PFSK-1 (cell line): ENCODE measurements at regions not wholly inside any gene's neighbourhood (a gene's known extent, or its start where the extent isn't known, plus 50 kb on each side); places are given as distances from the start of the nearest gene placed in this dataset.

Source experiments
- FOXP2 ChIP-seq: optimal IDR thresholded peaks from 2 replicates; pipeline ENCODE3; 2011; ENCODE audit warnings: borderline replicate concordance, control low read depth, inconsistent platforms; ENCODE audit not compliant: insufficient read depth; ENCODE audit errors: extremely low read length, extremely low read depth
- POLR2AphosphoS5 ChIP-seq: IDR thresholded peaks from 2 replicates; pipeline ENCODE4 v1.6.1; 2012; ENCODE audit warnings: low read depth, mild to moderate bottlenecking, control low read depth, low read length, moderate library complexity
- REST ChIP-seq, 2 experiments: IDR thresholded peaks; 2 replicates each; pipeline versions ENCODE4 v1.6.1 to v1.8.0; 2011 to 2012; ENCODE audit warnings: low read depth in 2 of 2, low read length in 2 of 2, control low read depth in 1 of 2, inconsistent platforms in 1 of 2, mild to moderate bottlenecking in 1 of 2, moderate library complexity in 1 of 2; ENCODE audit not compliant: insufficient read depth in 1 of 2
- SIN3A ChIP-seq: IDR thresholded peaks from 2 replicates; pipeline ENCODE4 v1.6.1; 2012; ENCODE audit warnings: mild to moderate bottlenecking, low read length, moderate library complexity, borderline replicate concordance; ENCODE audit not compliant: insufficient read depth
- TAF1 ChIP-seq: IDR thresholded peaks from 2 replicates; pipeline ENCODE4 v1.6.1; 2012; ENCODE audit warnings: low read length, control low read depth, borderline replicate concordance; ENCODE audit not compliant: insufficient read depth

GRCh38 chr9:694092-694402, 147.4 kb upstream of the DMRT1 start:
- no peak for TF ChIP-seq SIN3A
- no peak for TF ChIP-seq POLR2AphosphoS5
- TF ChIP-seq REST (IDR thresholded peaks at IDR 0.05; ENCODE audit: insufficient read depth in 1 of 2, low read depth in 2 of 2, low read length in 2 of 2), result no peak
- TF ChIP-seq TAF1, result no peak
- TF ChIP-seq FOXP2, result no peak
